CD4-positive, alpha-beta T cell treated with Interleukin-17A for 1 hour (primary cell): ENCODE measurements at regions not wholly inside any gene's neighbourhood (a gene's known extent, or its start where the extent isn't known, plus 50 kb on each side); places are given as distances from the start of the nearest gene placed in this dataset.
"Not testable (repeated sequence)": the region's sequence is repeated elsewhere in the genome, so short reads cannot be mapped to it uniquely, and the experiment has no call there.

Experiments used
- DNase-seq: peaks from one replicate; pipeline ENCODE4 v3.0.0-alpha.2; 2020

- no peak for DNase-seq
Measured at GRCh38 chr1:82154219-82154970, 353.7 kb downstream of the ADGRL2 start.

- DNase-seq, result no peak
Measured at GRCh38 chr1:82153752-82154151, 353.0 kb downstream of the ADGRL2 start.

GRCh38 chr1:82153272-82153629 lies 352.5 kb downstream of the ADGRL2 start:
- no peak for DNase-seq

GRCh38 chr1:82152356-82153271 lies 351.9 kb downstream of the ADGRL2 start:
- no peak for DNase-seq

- DNase-seq, result no peak
Measured at GRCh38 chr1:82145656-82146055, 344.9 kb downstream of the ADGRL2 start.

- DNase-seq, result no peak
Measured at GRCh38 chr1:82143108-82143833, 342.5 kb downstream of the ADGRL2 start.

GRCh38 chr1:82141390-82141789 lies 340.7 kb downstream of the ADGRL2 start:
- DNase-seq, result no peak

GRCh38 chr1:82139751-82140468 lies 339.2 kb downstream of the ADGRL2 start:
- no peak for DNase-seq

GRCh38 chr1:82136351-82136750 lies 335.6 kb downstream of the ADGRL2 start:
- DNase-seq, result not testable (repeated sequence)

- no peak for DNase-seq
Measured at GRCh38 chr1:82125866-82126265, 325.1 kb downstream of the ADGRL2 start.

GRCh38 chr1:82125119-82125518 lies 324.4 kb downstream of the ADGRL2 start:
- no peak for DNase-seq

- DNase-seq, result no peak
Measured at GRCh38 chr1:82121421-82121820, 320.7 kb downstream of the ADGRL2 start.

GRCh38 chr1:82116105-82116504 lies 315.4 kb downstream of the ADGRL2 start:
- DNase-seq, result no peak

- DNase-seq, result no peak
Measured at GRCh38 chr1:82114887-82115286, 314.2 kb downstream of the ADGRL2 start.

- DNase-seq, result no peak
Measured at GRCh38 chr1:82110366-82111254, 309.9 kb downstream of the ADGRL2 start.

- no peak for DNase-seq
Measured at GRCh38 chr1:82108843-82109242, 308.1 kb downstream of the ADGRL2 start.

GRCh38 chr1:82106672-82107071 lies 305.9 kb downstream of the ADGRL2 start:
- DNase-seq, result no peak

- DNase-seq, result no peak
Measured at GRCh38 chr1:82099170-82099569, 298.4 kb downstream of the ADGRL2 start.

GRCh38 chr1:82094136-82094535 lies 293.4 kb downstream of the ADGRL2 start:
- no peak for DNase-seq

GRCh38 chr1:82091729-82092128 lies 291.0 kb downstream of the ADGRL2 start:
- DNase-seq, result no peak

GRCh38 chr1:82091265-82091664 lies 290.5 kb downstream of the ADGRL2 start:
- no peak for DNase-seq

GRCh38 chr1:82090104-82090503 lies 289.4 kb downstream of the ADGRL2 start:
- DNase-seq, result no peak
